Ramos (cell line): ENCODE measurements at regions not wholly inside any gene's neighbourhood (a gene's known extent, or its start where the extent isn't known, plus 50 kb on each side); places are given as distances from the start of the nearest gene placed in this dataset.

Experiments
- in situ Hi-C: fragments of 300-500 bp; cut with MboI; formaldehyde crosslinking; loops from one replicate; pipeline ENCODE4 v1.14.3; 2022; ENCODE audit warnings: low sequenced_read_pairs; ENCODE audit not compliant: unreplicated experiment

- in situ Hi-C loops, result no loop called here
Measured at GRCh38 chr4:159606835-159607234, 504.0 kb downstream of the RAPGEF2 start.

GRCh38 chr4:159607809-159608208, 504.9 kb downstream of the RAPGEF2 start:
- in situ Hi-C loops, result no loop called here

GRCh38 chr4:159608436-159608835, 505.6 kb downstream of the RAPGEF2 start:
- in situ Hi-C loops, result no loop called here

GRCh38 chr4:159632031-159632430, 529.2 kb downstream of the RAPGEF2 start:
- in situ Hi-C loops, result no loop called here

- in situ Hi-C loops, result no loop called here
Measured at GRCh38 chr4:159639671-159640323, 536.9 kb downstream of the RAPGEF2 start.

GRCh38 chr4:159649237-159649636, 546.4 kb downstream of the RAPGEF2 start:
- in situ Hi-C loops, result no loop called here

GRCh38 chr4:159652871-159653270, 550.0 kb downstream of the RAPGEF2 start:
- in situ Hi-C loops, result no loop called here

GRCh38 chr4:159655547-159655946, 552.7 kb downstream of the RAPGEF2 start:
- in situ Hi-C loops, result no loop called here

- in situ Hi-C loops, result no loop called here
Measured at GRCh38 chr4:159669094-159669493, 566.2 kb downstream of the RAPGEF2 start.

GRCh38 chr4:159673221-159673620, 570.3 kb downstream of the RAPGEF2 start:
- in situ Hi-C loops, result no loop called here

- in situ Hi-C loops, result no loop called here
Measured at GRCh38 chr4:159674241-159674640, 571.4 kb downstream of the RAPGEF2 start.

- in situ Hi-C loops, result no loop called here
Measured at GRCh38 chr4:159677521-159677920, 574.6 kb downstream of the RAPGEF2 start.

GRCh38 chr4:159682996-159683395, 580.1 kb downstream of the RAPGEF2 start:
- in situ Hi-C loops, result no loop called here

- in situ Hi-C loops, result no loop called here
Measured at GRCh38 chr4:159684061-159684460, 581.2 kb downstream of the RAPGEF2 start.

- in situ Hi-C loops, result no loop called here
Measured at GRCh38 chr4:159685340-159686092, 582.6 kb downstream of the RAPGEF2 start.

GRCh38 chr4:159689526-159689925, 586.6 kb downstream of the RAPGEF2 start:
- in situ Hi-C loops, result no loop called here

- in situ Hi-C loops, result no loop called here
Measured at GRCh38 chr4:159697322-159698283, 594.7 kb downstream of the RAPGEF2 start.

GRCh38 chr4:159698336-159698735, 595.5 kb downstream of the RAPGEF2 start:
- in situ Hi-C loops, result no loop called here

- in situ Hi-C loops, result no loop called here
Measured at GRCh38 chr4:159702200-159702599, 599.3 kb downstream of the RAPGEF2 start.

GRCh38 chr4:159705334-159705733, 602.5 kb downstream of the RAPGEF2 start:
- in situ Hi-C loops, result no loop called here

- in situ Hi-C loops, result no loop called here
Measured at GRCh38 chr4:159706704-159707103, 603.8 kb downstream of the RAPGEF2 start.
